C1 segment of cervical spinal cord (tissue), 14 donors: ENCODE measurements at regions not wholly inside any gene's neighbourhood (a gene's known extent, or its start where the extent isn't known, plus 50 kb on each side); places are given as distances from the start of the nearest gene placed in this dataset.
"Not testable (repeated sequence)": the region's sequence is repeated elsewhere in the genome, so short reads cannot be mapped to it uniquely, and the experiment has no call there.

Experiments used
- DNase-seq, 14 donors: peaks; one replicate each; lab custom pipeline; 2025; lab: John Stamatoyannopoulos, UW

- no peak for DNase-seq
Observed at GRCh38 chrX:113514906-113515305, 674.3 kb upstream of the AMOT start.

DNA sequence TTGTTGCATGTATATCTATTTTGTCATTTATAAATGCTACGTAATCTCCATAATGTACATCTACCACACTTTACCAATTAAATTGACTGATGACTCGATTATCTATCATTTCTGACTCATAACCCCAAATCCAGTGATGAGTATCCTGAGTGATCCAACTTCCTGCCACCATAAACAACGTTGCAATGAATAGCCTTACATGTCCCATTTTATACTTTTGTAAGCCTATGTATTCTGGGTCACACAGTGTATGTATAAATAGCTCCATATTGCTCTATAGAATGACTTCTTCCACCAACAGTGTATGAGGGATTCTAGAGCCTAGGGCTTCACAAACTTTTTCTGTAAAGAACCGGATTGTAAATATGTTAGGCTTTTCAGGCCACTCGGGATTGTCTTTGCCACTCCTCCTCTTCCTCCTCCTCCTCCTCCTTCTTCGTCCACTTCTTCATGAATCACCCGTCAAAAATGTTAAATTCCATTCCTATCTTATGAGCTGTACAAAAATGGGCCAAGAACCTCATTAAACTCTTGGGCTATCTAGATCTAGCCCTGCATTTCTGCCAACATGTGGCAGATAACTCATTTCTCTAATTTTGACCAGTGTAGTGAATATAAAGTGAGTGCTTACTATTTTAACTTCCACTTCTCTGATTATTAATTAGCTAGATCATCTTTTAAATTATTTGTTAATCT lies 672.2 kb upstream of the AMOT start:
- DNase-seq: no peak

DNA sequence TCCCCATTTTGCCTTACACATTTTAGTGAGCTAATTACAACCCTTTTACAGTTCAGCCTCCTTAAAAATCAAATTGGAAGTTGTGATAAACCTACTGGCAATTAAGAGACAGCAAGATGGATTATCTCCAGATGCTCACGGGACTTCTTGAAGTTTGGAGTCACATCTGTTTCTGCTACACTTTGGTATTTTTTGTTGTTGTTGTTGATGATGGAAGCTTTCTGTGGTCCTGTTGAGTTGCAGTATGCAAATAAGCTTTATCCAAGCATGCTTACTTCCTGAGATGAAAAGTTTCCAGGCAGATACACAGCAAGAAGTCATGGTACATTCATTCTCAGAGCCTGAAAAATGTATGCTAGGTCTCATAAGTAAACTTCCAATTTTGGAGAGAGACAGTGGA lies 670.0 kb upstream of the AMOT start:
- DNase-seq: no peak

GRCh38 chrX:113492895-113493294 lies 652.3 kb upstream of the AMOT start:
- DNase-seq: no peak

GRCh38 chrX:113473418-113473817 lies 632.8 kb upstream of the AMOT start:
- DNase-seq: no peak

- not testable (repeated sequence) for DNase-seq
Observed at GRCh38 chrX:113473015-113473414, 632.4 kb upstream of the AMOT start.

DNA sequence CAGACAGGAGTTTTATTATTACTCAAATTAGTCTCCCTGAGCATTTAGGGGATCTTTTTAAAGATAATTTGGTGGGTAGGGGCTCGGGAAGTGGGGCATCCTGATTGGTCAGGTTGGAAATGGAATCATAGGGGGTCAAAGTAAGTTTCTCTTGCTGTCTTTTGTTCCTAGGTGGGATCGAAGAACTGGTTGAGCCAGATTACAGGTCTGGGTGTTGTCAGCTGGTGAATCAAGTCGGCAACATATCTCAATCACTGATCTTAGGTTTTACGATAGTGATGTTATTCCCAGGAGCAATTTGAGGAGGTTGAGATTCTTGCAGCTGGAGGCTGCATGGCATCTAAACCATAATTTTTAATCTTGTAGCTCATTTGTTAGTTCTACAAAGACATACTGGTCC lies 629.5 kb upstream of the AMOT start:
- DNase-seq: no peak

DNA sequence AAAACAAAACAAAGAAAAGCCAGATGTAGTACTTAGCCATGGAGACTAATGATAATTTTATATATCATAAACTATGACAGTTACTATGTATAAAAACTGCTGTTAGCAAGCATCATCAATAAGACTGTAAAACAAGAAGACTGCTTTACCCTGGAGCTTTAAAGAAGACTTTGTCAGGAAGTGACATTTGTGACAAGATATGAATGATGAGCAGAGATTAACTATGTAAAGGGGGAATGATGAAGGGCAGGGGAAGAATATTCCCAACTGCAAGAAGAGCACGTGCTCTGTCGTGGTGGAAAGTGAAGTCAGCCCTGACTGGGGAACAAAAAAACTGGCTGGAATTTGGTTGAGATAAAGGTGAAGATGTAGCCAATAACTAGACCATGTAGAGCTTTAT lies 617.1 kb upstream of the AMOT start:
- DNase-seq: no peak

DNA sequence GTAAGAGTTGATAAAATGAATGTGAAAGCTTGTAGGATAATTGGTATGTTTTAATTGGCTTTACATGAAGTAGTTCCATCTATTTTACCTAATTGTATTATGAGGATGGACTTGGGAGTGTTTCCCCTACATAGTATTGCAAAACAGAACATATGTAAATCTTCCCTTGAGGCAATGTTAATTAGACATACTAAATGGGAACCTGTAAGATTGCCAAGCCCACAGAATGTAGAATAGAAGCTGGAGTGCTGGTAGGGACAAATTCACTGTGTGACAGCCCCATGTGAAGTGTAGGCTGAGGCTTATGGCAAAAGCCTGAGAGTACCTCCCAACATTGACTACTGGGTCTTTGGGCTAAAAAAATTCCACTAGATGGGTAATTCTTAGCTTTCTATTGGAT lies 615.0 kb upstream of the AMOT start:
- no peak for DNase-seq

- DNase-seq: no peak
Observed at GRCh38 chrX:113429011-113429410, 588.4 kb upstream of the AMOT start.

DNA sequence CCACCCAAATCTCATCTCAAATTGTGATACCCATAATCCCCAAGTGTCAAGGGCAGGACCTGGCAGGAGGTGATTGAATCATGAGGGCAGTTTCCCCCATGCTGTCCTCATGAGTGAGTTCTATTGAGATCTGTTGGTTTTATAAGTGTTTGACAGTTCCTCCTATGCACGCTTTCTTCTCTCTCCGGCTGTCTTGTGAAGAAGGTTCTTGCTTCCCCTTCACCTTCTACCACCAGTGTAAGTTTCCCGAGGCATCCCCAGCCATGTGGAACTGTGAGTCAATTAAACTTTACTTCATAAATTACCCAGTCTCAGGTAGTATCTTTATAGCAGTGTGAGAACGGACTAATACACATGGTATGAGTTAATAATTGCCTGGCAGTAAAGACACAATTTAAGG lies 581.7 kb upstream of the AMOT start:
- no peak for DNase-seq

DNA sequence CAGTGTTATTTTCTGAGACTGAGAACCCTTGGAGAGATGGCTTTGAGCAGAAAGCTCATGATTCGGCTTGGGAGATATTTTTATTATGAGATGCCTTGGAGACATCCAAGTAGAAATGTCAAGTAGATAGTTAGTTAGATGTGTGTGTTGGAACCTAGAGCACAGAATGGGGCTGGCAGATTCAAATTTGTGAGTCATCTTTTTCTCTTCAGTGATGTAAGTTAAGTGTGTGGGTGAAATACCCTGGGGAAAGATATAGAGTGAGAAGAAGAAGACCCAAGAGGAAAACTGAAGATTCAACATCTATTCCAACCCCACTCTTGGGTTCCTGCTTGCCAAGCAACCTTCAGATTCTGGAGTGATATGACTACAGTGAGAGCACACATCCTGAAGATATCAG lies 580.8 kb upstream of the AMOT start:
- DNase-seq: no peak

DNA sequence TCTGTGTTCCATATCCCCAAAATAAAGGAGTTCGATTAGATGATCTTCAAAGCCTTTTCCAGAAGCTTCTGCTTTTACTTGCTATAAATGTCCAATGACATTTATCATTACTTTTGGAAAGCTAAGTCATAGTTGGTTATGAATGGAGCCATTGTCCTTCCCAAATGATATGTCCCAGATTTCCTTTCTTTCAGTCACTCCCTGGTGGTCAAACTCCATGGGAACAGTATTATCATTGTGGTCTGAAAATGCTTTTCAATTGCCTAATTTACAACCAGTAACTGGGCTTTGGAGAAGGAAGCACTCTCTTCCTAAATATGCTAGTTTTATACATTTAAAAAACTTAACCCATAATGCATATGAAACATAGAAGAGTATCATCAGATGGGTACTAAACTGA lies 571.5 kb upstream of the AMOT start:
- no peak for DNase-seq

- DNase-seq: no peak
Observed at GRCh38 chrX:113408843-113409242, 568.2 kb upstream of the AMOT start.

- no peak for DNase-seq
Observed at GRCh38 chrX:113400193-113400704, 559.6 kb upstream of the AMOT start.

- no peak for DNase-seq
Observed at GRCh38 chrX:113399506-113400192, 559.0 kb upstream of the AMOT start.

- no peak for DNase-seq
Observed at GRCh38 chrX:113392355-113392754, 551.7 kb upstream of the AMOT start.

GRCh38 chrX:113391875-113392274 lies 551.2 kb upstream of the AMOT start:
- DNase-seq: no peak

DNA sequence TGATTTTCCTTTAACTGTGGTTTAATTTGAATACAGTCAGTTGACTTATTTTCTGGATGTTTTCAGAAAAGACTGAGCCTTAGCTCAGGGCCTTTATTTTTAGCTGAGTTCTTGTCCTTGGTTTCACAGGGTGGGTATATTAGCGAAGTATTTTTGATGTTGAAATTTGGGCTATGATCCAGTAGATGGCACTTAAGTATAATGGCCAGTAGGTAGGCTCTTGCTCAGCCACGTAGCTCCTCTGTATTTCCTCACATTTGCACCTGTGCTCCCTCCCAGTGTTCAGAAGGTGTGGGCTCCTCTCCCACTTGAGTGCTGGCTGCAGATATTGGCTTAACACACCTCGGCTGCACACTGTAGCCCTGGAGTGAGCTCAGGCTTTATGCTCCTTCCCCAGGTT lies 549.9 kb upstream of the AMOT start:
- DNase-seq: no peak

- DNase-seq: no peak
Observed at GRCh38 chrX:113389846-113390245, 549.2 kb upstream of the AMOT start.

DNA sequence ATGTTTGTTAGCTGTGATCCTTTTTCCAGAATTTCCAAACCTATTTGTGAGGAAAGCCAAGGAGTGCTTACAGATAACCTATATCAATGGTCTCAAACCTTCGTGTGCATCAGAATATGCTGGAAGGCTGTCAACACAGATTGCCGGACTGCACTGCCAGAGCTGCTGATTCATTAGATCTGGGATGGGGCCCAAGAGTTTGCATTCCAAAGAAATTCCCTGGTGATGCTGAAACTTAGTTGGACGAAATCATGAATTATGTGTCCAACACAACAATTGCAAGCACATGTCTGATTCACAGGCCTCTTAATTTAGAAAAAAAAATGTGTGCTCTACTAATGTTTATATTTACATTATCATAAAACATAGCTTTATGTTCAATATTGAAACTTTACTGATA lies 544.0 kb upstream of the AMOT start:
- peak in 3 of 14 donors; percentile 0 to 5 (median 0) for DNase-seq

- DNase-seq: not testable (repeated sequence)
Observed at GRCh38 chrX:113373421-113373820, 532.8 kb upstream of the AMOT start.

GRCh38 chrX:113370006-113370405 lies 529.4 kb upstream of the AMOT start:
- no peak for DNase-seq
